Activated CD8-positive, alpha-beta T cell treated with anti-CD3 and anti-CD28 coated beads, Interleukin-2, amount 10 ng/mL, durations not matched to agents 7 days and 5 days (primary cell): ENCODE measurements at regions not wholly inside any gene's neighbourhood (a gene's known extent, or its start where the extent isn't known, plus 50 kb on each side); places are given as distances from the start of the nearest gene placed in this dataset.
"Not testable (repeated sequence)": the region's sequence is repeated elsewhere in the genome, so short reads cannot be mapped to it uniquely, and the experiment has no call there.

ENCODE experiments used
- ATAC-seq: fragments of 150-1000 bp; cut with Tn5 transposase; one replicate; pipeline ENCODE4 v1.10.0; 2021; ENCODE audit warnings: moderate library complexity
- CTCF ChIA-PET: fragments of 350-600 bp; sonication (Branson Sonifier 250); formaldehyde crosslinking; loops from one replicate; lab custom pipeline; 2021; ENCODE audit warnings: antibody characterized with exemption; lab: Charles Lee
- POLR2A ChIA-PET: fragments of 350-600 bp; sonication (Branson Sonifier 250); formaldehyde crosslinking; loops from one replicate; lab custom pipeline; 2021; ENCODE audit warnings: antibody characterized with exemption; lab: Charles Lee
- DNase-seq: peaks from one replicate; pipeline ENCODE4 v3.0.0-alpha.2; 2020
- H3K27ac Mint-ChIP-seq: one replicate; pipeline ENCODE4 v1.8.0; 2021; ENCODE audit warnings: mild to moderate bottlenecking, mixed read lengths
- H3K27me3 Mint-ChIP-seq: one replicate; pipeline ENCODE4 v1.8.0; 2021; ENCODE audit warnings: low read depth, mixed read lengths
- H3K36me3 Mint-ChIP-seq: one replicate; pipeline ENCODE4 v1.8.0; 2021; ENCODE audit warnings: low read depth, mixed read lengths
- H3K4me1 Mint-ChIP-seq: one replicate; pipeline ENCODE4 v1.8.0; 2021; ENCODE audit warnings: low read depth, mixed read lengths
- H3K4me3 Mint-ChIP-seq: one replicate; pipeline ENCODE4 v1.8.0; 2021; ENCODE audit warnings: mild to moderate bottlenecking, mixed read lengths
- H3K9me3 Mint-ChIP-seq: one replicate; pipeline ENCODE4 v1.8.0; 2022; ENCODE audit warnings: mixed read lengths; ENCODE audit not compliant: insufficient read depth

DNA sequence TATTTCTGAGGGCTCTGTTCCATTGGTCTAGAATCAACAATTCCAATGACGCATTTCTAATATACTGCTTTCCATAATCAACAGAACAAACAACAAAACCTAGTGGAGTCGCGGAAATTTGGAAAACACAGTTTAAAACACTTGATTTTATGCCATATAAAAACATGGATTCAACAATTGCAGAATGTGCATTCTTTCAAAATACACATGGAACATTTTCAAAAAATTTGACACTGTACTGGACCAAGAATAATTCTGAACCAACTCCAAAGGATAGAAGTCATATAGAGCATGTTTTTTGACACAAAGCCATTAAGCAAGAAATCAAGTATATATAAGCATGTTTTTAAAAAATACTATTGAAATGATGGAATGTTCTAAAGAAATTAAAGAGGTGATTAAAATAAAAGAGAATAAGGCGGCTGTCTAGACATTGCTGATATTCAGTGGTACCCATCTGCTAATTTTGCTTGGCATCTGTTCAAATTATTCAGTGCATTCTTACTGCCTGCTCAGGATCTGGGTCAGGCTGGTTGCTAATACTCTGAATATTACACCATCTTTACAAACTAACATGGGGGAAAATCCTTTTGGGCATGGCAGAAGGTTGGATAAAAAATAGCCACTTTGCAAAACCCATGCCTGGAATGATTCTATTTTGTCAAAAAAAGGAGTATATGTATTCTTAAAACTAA lies 221.3 kb downstream of the NPR3 start:
- no peak overlapping the region for H3K4me3 Mint-ChIP-seq
- H3K27me3 Mint-ChIP-seq = no peaks in the 10 kb centered on the region
- ATAC-seq (no peak), DNase-seq (no peak)
- peaks cover 9% of the 10 kb centered on the region for H3K9me3 Mint-ChIP-seq
- H3K4me1 Mint-ChIP-seq = no peaks in the 10 kb centered on the region
- H3K36me3 Mint-ChIP-seq = no peaks in the 10 kb centered on the region
- ChIA-PET POLR2A (no interaction called here), CTCF (no interaction called here)
- no peak overlapping the region for H3K27ac Mint-ChIP-seq

DNA sequence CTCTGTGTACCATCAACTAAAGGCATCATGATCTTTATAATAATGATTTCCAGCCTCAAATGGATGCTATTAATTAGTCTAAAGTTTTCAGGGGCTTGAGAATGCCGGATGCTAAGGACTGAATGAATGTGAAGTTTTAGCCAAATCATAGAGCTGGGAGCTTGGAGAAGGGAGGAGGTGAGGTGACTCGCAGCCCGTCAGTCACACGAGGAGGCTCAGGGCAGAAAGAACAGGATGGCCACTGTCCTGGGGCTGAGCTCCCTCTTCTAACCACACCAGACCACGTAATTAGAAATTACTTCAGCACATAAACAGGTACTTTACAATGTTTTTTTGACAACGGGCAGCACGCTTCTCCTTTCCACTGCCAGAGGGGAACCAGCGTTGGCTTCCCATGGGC lies 222.6 kb downstream of the NPR3 start:
- no peak for DNase-seq
- H3K27ac Mint-ChIP-seq = no peak overlapping the region
- no peak for ATAC-seq
- ChIA-PET POLR2A (no interaction called here), CTCF (no interaction called here)
- peaks cover 9% of the 10 kb centered on the region for H3K9me3 Mint-ChIP-seq
- H3K4me3 Mint-ChIP-seq = no peak overlapping the region
- no peaks in the 10 kb centered on the region for H3K4me1 Mint-ChIP-seq
- H3K36me3 Mint-ChIP-seq = no peaks in the 10 kb centered on the region
- no peaks in the 10 kb centered on the region for H3K27me3 Mint-ChIP-seq

DNA sequence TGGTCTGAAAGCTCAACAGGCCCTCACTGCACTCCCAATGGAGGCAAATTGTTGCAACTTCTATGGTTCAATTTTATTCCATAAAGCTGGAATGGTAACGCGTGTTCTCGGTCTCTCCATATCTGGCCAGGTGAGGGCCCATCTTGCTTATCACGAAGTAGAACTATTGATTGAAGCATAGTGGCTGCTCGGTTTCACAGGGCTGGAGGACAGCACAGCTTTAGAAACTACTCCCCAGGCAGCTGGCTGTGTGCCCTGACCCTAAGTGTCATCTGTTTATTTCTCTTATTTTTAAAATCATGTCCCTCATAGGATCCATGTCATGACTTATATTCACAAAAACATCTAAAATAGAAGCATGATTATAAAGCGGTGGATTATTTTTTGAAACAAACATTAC lies 223.4 kb downstream of the NPR3 start:
- DNase-seq (no peak), ATAC-seq (no peak)
- no peaks in the 10 kb centered on the region for H3K36me3 Mint-ChIP-seq
- peaks cover 9% of the 10 kb centered on the region for H3K9me3 Mint-ChIP-seq
- CTCF ChIA-PET = no interaction called here
- POLR2A ChIA-PET = no interaction called here
- H3K27ac Mint-ChIP-seq = no peak overlapping the region
- H3K4me3 Mint-ChIP-seq = no peak overlapping the region
- no peaks in the 10 kb centered on the region for H3K4me1 Mint-ChIP-seq
- H3K27me3 Mint-ChIP-seq = no peaks in the 10 kb centered on the region

DNA sequence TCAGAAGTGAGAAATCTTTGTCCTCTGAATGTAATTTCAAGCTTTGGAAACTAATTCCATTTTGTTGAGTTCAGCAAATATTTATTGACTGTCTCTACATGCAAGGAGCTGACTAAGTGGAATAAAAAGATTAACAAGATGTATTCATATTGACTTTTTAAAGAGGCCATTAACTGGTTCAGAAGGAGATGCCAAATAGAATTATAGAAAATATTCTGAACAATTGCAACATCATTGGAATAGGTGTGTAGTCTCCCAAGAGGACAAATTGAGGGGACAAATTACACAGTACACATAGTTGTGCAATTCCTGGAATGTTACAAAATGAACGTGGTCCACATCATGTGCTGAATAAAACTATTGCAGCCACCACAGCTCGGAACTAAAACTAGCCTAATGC lies 224.2 kb downstream of the NPR3 start:
- ChIA-PET POLR2A (no interaction called here), CTCF (no interaction called here)
- ATAC-seq (no peak), DNase-seq (no peak)
- H3K4me3 Mint-ChIP-seq = no peak overlapping the region
- no peak overlapping the region for H3K27ac Mint-ChIP-seq
- H3K36me3 Mint-ChIP-seq = no peaks in the 10 kb centered on the region
- H3K27me3 Mint-ChIP-seq = no peaks in the 10 kb centered on the region
- peaks cover 10% of the 10 kb centered on the region for H3K9me3 Mint-ChIP-seq
- no peaks in the 10 kb centered on the region for H3K4me1 Mint-ChIP-seq

DNA sequence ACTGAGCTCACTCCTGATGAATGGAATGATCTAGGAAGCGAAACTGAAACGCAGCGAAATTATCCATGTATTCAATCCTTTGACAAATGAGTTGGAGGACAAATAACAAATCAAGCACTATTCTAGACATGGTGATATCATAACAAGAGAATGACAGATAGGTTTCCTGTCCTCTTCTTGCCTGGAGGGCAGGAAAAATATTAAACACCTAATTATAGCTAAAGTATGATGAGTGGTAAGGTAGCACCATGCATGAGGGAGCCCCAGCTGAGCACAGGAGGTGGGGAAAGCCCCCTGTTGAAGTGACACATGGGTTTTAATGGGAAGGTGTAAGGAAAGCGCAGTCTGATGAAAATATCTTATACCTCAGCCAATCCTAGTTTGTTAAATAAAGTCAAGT lies 225.2 kb downstream of the NPR3 start:
- Mint-ChIP-seq H3K9me3 (peaks cover 13% of the 10 kb centered on the region), H3K36me3 (no peaks in the 10 kb centered on the region), H3K27me3 (no peaks in the 10 kb centered on the region), H3K4me1 (no peaks in the 10 kb centered on the region), H3K27ac (no peak overlapping the region), H3K4me3 (no peak overlapping the region)
- POLR2A ChIA-PET = no interaction called here
- DNase-seq (no peak), ATAC-seq (no peak)
- CTCF ChIA-PET = no interaction called here

DNA sequence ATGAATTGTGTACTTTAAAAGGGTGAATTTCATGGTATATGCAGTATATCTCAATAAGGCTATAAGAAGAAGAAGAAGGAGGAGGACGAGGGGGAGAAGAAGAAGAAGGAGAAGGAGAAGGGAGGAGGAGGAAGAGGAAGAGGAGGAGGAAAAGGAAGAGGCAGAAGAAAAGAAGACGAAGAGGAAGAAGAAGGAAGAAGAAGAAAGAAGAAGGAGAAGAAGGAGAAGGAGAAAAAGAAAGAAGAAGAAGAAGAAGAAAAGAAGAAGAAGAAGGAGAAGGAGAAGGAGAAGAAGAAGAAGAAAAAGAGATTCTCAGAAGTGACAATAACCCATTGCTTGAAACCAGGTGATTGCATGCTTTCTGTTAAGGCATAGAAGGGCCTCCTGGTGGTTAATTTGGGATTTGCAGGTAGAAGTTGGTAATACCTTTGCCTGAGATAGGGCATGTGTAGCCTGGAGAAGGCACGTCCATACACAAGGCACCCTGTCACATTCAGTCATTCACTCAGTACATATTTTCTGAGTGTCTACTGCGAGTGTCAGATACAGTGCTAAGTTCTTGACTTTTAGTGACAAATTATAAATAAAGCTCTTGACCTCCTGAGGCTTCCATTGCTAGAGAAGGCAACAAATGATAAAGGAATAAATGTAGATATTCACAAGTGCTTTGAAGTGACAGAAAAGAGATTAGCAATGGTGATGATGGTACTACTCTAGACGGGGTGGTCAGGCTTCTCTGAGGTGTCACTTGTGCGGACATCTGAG lies 231.3 kb downstream of the NPR3 start:
- Mint-ChIP-seq H3K36me3 (no peaks in the 10 kb centered on the region), H3K4me3 (no peak overlapping the region), H3K27me3 (no peaks in the 10 kb centered on the region), H3K27ac (no peak overlapping the region), H3K9me3 (peaks cover 4% of the 10 kb centered on the region), H3K4me1 (no peaks in the 10 kb centered on the region)
- no peak for ATAC-seq
- CTCF ChIA-PET = interaction anchor here (1.0 to 1.4 kb wide), 2 partner anchors 16 to 234 kb away, joined by 3 read pairs; no protein-coding TSS in a partner anchor
- peak; percentile 39 for DNase-seq
- POLR2A ChIA-PET = no interaction called here

DNA sequence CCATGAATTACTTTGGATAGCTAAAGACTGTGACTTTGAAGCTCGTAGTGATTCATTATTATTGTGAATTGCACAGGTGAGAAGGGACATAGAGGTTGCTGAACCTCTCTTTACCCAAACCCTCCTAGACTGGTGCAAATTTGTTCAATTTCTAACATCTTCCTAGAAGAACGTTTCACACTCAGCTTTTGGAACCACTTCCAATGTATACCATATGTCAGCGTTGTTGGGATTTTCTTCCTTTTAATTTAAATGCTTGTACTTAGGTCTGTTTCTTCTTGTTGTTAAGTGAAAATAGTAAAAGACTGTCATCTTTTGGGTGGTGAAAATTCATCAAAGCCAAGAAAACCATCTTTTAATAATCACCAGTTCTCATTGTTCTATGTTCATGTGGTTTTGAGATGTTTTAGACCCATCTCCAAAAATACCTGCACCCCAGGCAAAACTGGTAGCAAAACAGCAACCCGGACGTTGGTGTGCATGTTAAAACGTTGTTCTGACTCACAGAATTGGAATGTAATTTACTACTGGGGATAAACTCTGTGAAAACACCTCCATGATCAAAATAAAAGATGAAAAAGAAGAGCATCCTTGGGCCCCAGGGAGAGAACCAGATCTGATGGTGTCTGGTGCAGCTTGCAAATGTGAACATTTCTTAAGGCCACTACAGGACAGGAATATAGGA lies 238.3 kb downstream of the NPR3 start:
- Mint-ChIP-seq H3K27me3 (no peaks in the 10 kb centered on the region), H3K4me1 (no peaks in the 10 kb centered on the region), H3K27ac (no peak overlapping the region), H3K4me3 (no peak overlapping the region), H3K9me3 (no peaks in the 10 kb centered on the region), H3K36me3 (no peaks in the 10 kb centered on the region)
- ChIA-PET POLR2A (no interaction called here), CTCF (no interaction called here)
- no peak for ATAC-seq
- DNase-seq = no peak

DNA sequence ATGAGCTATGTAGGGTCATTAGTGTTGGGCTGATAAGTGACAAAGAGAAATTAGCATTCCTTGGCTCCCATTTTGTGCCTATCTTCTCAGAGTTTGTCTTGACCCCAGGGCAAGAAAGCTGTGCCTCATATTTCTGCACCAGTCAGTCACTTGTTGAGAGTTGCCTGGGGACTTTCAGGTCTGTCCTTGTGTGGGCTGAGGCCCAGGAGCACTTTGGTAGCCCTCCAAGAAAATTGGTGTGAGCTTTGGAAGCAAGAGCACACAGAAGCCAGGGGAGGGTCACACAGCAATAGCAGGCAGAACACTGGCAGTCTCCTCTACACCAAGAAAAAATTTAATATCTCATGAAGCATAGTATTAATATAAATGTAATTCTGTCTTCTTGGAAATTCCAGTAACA lies 239.9 kb downstream of the NPR3 start:
- H3K4me1 Mint-ChIP-seq = no peaks in the 10 kb centered on the region
- ChIA-PET CTCF (no interaction called here), POLR2A (no interaction called here)
- no peak overlapping the region for H3K4me3 Mint-ChIP-seq
- no peaks in the 10 kb centered on the region for H3K9me3 Mint-ChIP-seq
- no peak for ATAC-seq
- no peak for DNase-seq
- H3K27me3 Mint-ChIP-seq = no peaks in the 10 kb centered on the region
- no peak overlapping the region for H3K27ac Mint-ChIP-seq
- no peaks in the 10 kb centered on the region for H3K36me3 Mint-ChIP-seq

DNA sequence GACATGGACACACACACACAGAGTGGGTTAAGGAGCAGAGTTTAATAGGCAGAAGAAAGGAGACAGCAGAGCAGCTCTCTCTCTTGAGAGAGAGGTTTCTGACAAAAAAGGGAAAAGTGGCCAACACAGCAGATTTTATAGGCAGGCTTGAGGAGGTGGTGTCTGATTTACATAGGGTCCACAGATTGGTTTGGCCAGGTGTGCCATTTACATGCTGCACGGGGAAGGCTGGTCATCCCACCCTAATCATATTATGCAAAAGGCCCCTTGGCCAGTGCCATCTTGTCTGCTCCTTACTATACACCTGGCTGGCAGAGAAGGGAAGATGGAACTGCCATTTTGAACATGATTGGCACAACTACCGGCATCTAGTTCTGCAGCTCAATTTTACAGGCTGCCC lies 240.8 kb downstream of the NPR3 start:
- no peak for ATAC-seq
- Mint-ChIP-seq H3K36me3 (no peaks in the 10 kb centered on the region), H3K27me3 (no peaks in the 10 kb centered on the region), H3K4me1 (no peaks in the 10 kb centered on the region), H3K9me3 (no peaks in the 10 kb centered on the region), H3K4me3 (no peak overlapping the region), H3K27ac (no peak overlapping the region)
- no peak for DNase-seq
- ChIA-PET CTCF (no interaction called here), POLR2A (no interaction called here)

DNA sequence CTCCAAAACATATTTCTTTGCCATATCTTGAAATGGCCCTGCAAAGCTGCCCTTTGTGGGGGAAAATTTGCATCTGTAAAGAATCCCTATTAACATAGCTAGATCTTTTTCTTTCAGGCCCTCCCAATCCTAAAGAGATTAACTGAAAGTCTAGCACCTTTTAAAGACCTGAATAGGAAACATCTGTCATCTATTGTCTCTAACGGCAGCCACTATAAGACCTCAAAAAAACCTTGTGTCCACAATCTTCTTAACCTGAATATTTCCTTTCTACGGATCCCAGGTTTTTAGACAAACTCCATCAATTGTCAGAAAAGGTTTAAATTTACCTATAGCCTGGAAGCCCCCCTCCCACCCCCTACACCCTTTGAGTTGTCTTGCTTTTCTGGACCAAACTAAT lies 241.3 kb downstream of the NPR3 start:
- H3K4me3 Mint-ChIP-seq, ATAC-seq, H3K9me3 Mint-ChIP-seq, H3K27me3 Mint-ChIP-seq, H3K36me3 Mint-ChIP-seq, H3K4me1 Mint-ChIP-seq, POLR2A ChIA-PET, DNase-seq, H3K27ac Mint-ChIP-seq, CTCF ChIA-PET: not testable (repeated sequence)

DNA sequence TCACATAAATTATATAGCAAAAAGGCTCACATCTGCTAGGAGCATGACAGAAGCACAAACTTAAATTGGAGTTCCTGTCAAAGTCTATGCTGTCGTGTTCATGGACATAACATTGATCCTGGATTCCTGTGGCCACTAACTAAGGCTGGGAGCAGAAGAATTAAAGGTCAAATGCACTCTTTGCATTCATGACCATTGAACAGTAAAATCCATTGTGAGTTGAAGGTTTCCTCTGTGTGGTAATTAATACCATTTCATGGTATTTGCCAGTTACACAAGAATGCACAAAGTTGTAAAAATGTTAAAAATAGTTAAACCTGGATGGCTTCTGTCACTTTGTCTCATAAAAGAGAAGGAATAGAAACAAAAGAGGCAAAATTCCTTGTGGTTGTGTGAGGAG lies 242.6 kb downstream of the NPR3 start:
- H3K27me3 Mint-ChIP-seq = no peaks in the 10 kb centered on the region
- CTCF ChIA-PET = no interaction called here
- no peaks in the 10 kb centered on the region for H3K4me1 Mint-ChIP-seq
- no peaks in the 10 kb centered on the region for H3K9me3 Mint-ChIP-seq
- POLR2A ChIA-PET = no interaction called here
- H3K27ac Mint-ChIP-seq = no peak overlapping the region
- no peaks in the 10 kb centered on the region for H3K36me3 Mint-ChIP-seq
- no peak for DNase-seq
- no peak overlapping the region for H3K4me3 Mint-ChIP-seq
- ATAC-seq = no peak

DNA sequence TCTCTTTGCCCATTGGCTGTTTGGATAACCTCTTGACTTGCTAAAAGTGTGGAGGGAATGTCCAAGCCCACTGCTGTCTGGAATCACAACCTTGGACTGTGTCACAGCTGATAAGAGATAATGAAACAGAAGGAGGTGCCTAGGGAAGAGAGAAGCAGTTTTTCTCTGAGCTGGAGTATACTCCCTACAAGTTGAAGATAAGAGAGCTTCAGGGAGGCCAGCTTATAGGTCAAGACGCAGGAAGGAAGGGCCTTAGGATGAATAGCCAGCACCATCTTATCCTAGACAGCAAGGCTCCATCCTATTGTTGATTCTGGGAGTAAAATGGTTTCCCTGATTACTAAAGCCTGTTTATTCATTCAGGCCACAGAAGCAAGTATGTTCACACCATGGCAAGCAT lies 244.7 kb downstream of the NPR3 start:
- CTCF ChIA-PET = no interaction called here
- ATAC-seq (no peak), DNase-seq (no peak)
- Mint-ChIP-seq H3K36me3 (no peaks in the 10 kb centered on the region), H3K4me3 (no peak overlapping the region), H3K27me3 (no peaks in the 10 kb centered on the region), H3K27ac (no peak overlapping the region), H3K4me1 (no peaks in the 10 kb centered on the region), H3K9me3 (no peaks in the 10 kb centered on the region)
- POLR2A ChIA-PET = no interaction called here
